ENCODE measurements at regions not wholly inside any gene's neighbourhood (a gene's known extent, or its start where the extent isn't known, plus 50 kb on each side); places are given as distances from the start of the nearest gene placed in this dataset.

DNA sequence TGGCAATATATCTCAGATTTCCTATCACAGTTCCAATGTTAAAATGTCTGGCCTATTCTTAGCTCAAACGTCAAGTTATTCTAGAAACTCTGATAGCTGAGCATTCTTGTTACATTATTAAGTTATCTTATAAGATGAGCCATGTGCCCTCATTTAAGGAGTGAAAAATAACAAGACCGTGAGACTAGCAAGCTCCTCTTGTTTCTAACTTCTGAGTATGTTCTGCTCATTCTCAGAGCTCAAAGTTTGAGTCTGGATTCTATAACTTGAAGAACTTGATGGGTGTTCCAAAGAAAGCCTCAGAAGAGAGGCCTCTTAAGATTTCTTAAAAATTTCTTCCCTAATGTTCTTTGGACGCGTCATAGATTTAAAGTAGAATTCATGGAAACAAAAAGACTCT is 215.2 kb downstream of the HTR7 start:
- Histone ChIP-seq H3K4me3 (no peak overlapping the region), H3K9me3 (replicated peaks in 1 of 3) (no peaks in the 10 kb centered on the region), H3K36me3 (replicated peaks in 1 of 2) (no peaks in the 10 kb centered on the region), H3K4me1 (replicated peaks in 1 of 2) (no peaks in the 10 kb centered on the region), H3K27ac (no peak overlapping the region), H3K27me3 (no peaks in the 10 kb centered on the region)
- intact Hi-C loops (cut with DNase I), result no loop called here
- WGBS, 4 donors, result 44 to 52% (median 48%) methylated on average over 4 of the region's 4 CpGs
- no peak for TF ChIP-seq POLR2A (IDR thresholded peaks at IDR 0.05)
- no peak for DNase-seq

GRCh38 chr10:90644165-90644564 is 213.7 kb downstream of the HTR7 start:
- WGBS, 4 donors, result 50 to 71% (median 64%) methylated on average over 3 of the region's 3 CpGs
- Histone ChIP-seq H3K4me3 (no peak overlapping the region), H3K36me3 (replicated peaks in 1 of 2) (no peaks in the 10 kb centered on the region), H3K27me3 (no peaks in the 10 kb centered on the region), H3K4me1 (replicated peaks in 1 of 2) (no peaks in the 10 kb centered on the region), H3K27ac (no peak overlapping the region), H3K9me3 (replicated peaks in 1 of 3) (no peaks in the 10 kb centered on the region)
- TF ChIP-seq CTCF (IDR thresholded peaks at IDR 0.05) (no peak), POLR2A (IDR thresholded peaks at IDR 0.05) (no peak)
- intact Hi-C loops (cut with DNase I), result no loop called here
- no peak for DNase-seq

DNA sequence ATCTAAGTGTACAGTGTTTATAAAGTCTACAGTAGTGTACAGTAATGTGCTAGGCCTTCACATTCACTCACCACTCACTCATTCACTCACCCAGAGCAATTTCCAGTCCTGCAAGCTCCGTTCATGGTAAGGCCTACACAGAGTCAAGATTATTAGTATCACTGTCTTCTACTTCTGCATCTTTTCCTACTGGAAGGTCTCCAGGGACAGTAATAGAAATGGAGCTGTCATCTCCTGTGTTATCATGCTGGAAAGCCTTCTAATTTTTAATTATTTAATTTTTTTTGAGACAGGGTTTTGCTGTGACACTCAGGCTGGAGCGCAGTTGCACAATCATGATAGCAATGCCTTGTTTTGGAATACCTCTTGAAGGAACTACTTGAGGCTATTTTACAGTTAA is 207.0 kb downstream of the HTR7 start:
- H3K9me3 ChIP-seq (replicated peaks in 1 of 3), result no peaks in the 10 kb centered on the region
- 60 to 85% (median 68%) methylated on average over 2 of the region's 2 CpGs for WGBS, 4 donors
- no peak for DNase-seq
- no peaks in the 10 kb centered on the region for H3K27me3 ChIP-seq
- no peaks in the 10 kb centered on the region for H3K4me1 ChIP-seq (replicated peaks in 1 of 2)
- no peaks in the 10 kb centered on the region for H3K36me3 ChIP-seq (replicated peaks in 1 of 2)
- no peak overlapping the region for H3K4me3 ChIP-seq
- TF ChIP-seq POLR2A (IDR thresholded peaks at IDR 0.05) (no peak), CTCF (IDR thresholded peaks at IDR 0.05) (no peak)
- intact Hi-C loops (cut with DNase I), result no loop called here
- H3K27ac ChIP-seq, result no peak overlapping the region

- Histone ChIP-seq H3K4me1 (replicated peaks in 1 of 2) (no peaks in the 10 kb centered on the region), H3K36me3 (replicated peaks in 1 of 2) (no peaks in the 10 kb centered on the region), H3K27me3 (no peaks in the 10 kb centered on the region), H3K9me3 (replicated peaks in 1 of 3) (no peaks in the 10 kb centered on the region), H3K27ac (no peak overlapping the region), H3K4me3 (no peak overlapping the region)
- peak in 1 of 7 donors; percentile 6 for DNase-seq
- intact Hi-C loops (cut with DNase I), result no loop called here
- TF ChIP-seq CTCF (IDR thresholded peaks at IDR 0.05) (peak in 4 of 6 experiments; percentile 15 to 34 (median 26)), POLR2A (IDR thresholded peaks at IDR 0.05) (no peak)
Measured at GRCh38 chr10:90652519-90652918, 205.3 kb downstream of the HTR7 start.

GRCh38 chr10:90658791-90659190 is 199.0 kb downstream of the HTR7 start:
- intact Hi-C loops (cut with DNase I), result no loop called here
- H3K9me3 ChIP-seq (replicated peaks in 1 of 3), result no peaks in the 10 kb centered on the region
- TF ChIP-seq CTCF (IDR thresholded peaks at IDR 0.05), result no peak
- TF ChIP-seq POLR2A (IDR thresholded peaks at IDR 0.05), result no peak
- no peak overlapping the region for H3K27ac ChIP-seq
- 0 to 33% (median 21%) methylated on average over 1 of the region's 1 CpG for WGBS, 4 donors
- H3K4me1 ChIP-seq (replicated peaks in 1 of 2), result no peaks in the 10 kb centered on the region
- H3K36me3 ChIP-seq (replicated peaks in 1 of 2), result no peaks in the 10 kb centered on the region
- no peak overlapping the region for H3K4me3 ChIP-seq
- DNase-seq, result no peak
- H3K27me3 ChIP-seq, result no peaks in the 10 kb centered on the region

All from adrenal gland (tissue), 9 donors.